GM18519 (cell line): ENCODE measurements at regions not wholly inside any gene's neighbourhood (a gene's known extent, or its start where the extent isn't known, plus 50 kb on each side); places are given as distances from the start of the nearest gene placed in this dataset.

Experiments
- ATAC-seq: cut with Tn5 transposase; IDR thresholded peaks from one replicate; pipeline ENCODE4 v1.9.1; 2021; ENCODE audit warnings: mild to moderate bottlenecking, moderate library complexity; ENCODE audit not compliant: unreplicated experiment, low FRiP score

GRCh38 chr3:10583798-10584708 lies 78.7 kb upstream of the ATP2B2 start:
- ATAC-seq: no peak

- no peak for ATAC-seq
Observed at GRCh38 chr3:10585945-10586344, 80.6 kb upstream of the ATP2B2 start.

GRCh38 chr3:10594915-10595314 lies 89.5 kb upstream of the ATP2B2 start:
- ATAC-seq: no peak

GRCh38 chr3:10596746-10597448 lies 91.5 kb upstream of the ATP2B2 start:
- no peak for ATAC-seq

GRCh38 chr3:10597733-10598132 lies 92.3 kb upstream of the ATP2B2 start:
- no peak for ATAC-seq

GRCh38 chr3:10599017-10599416 lies 93.6 kb upstream of the ATP2B2 start:
- no peak for ATAC-seq

- no peak for ATAC-seq
Observed at GRCh38 chr3:10599444-10599843, 94.1 kb upstream of the ATP2B2 start.

GRCh38 chr3:10600296-10600714 lies 94.9 kb upstream of the ATP2B2 start:
- ATAC-seq: no peak

- ATAC-seq: no peak
Observed at GRCh38 chr3:10600726-10601125, 95.3 kb upstream of the ATP2B2 start.

GRCh38 chr3:10601151-10601856 lies 95.9 kb upstream of the ATP2B2 start:
- ATAC-seq: no peak

- no peak for ATAC-seq
Observed at GRCh38 chr3:10601857-10602230, 96.5 kb upstream of the ATP2B2 start.

- no peak for ATAC-seq
Observed at GRCh38 chr3:10602271-10602670, 96.9 kb upstream of the ATP2B2 start.

- ATAC-seq: no peak
Observed at GRCh38 chr3:10602769-10603768, 97.7 kb upstream of the ATP2B2 start.

GRCh38 chr3:10609134-10609533 lies 103.7 kb upstream of the ATP2B2 start:
- no peak for ATAC-seq

- ATAC-seq: no peak
Observed at GRCh38 chr3:10614168-10614567, 108.8 kb upstream of the ATP2B2 start.

- ATAC-seq: no peak
Observed at GRCh38 chr3:10615715-10616114, 110.3 kb upstream of the ATP2B2 start.

- ATAC-seq: no peak
Observed at GRCh38 chr3:10616321-10616720, 110.9 kb upstream of the ATP2B2 start.

GRCh38 chr3:10619989-10620832 lies 114.8 kb upstream of the ATP2B2 start:
- ATAC-seq: no peak

- no peak for ATAC-seq
Observed at GRCh38 chr3:10620833-10621082, 115.4 kb upstream of the ATP2B2 start.
